Glutamatergic neuron (in vitro differentiated cells): ENCODE measurements at regions not wholly inside any gene's neighbourhood (a gene's known extent, or its start where the extent isn't known, plus 50 kb on each side); places are given as distances from the start of the nearest gene placed in this dataset.

Experiments
- DNase-seq: peaks from one replicate; pipeline ENCODE4 v3.0.0; 2022
- H3K27ac Mint-ChIP-seq: one replicate; pipeline ENCODE4 v1.8.0; 2020; ENCODE audit warnings: mild to moderate bottlenecking, mixed read lengths, inconsistent platforms; ENCODE audit not compliant: unreplicated experiment
- H3K27me3 Mint-ChIP-seq: one replicate; pipeline ENCODE4 v1.8.0; 2020; ENCODE audit warnings: mild to moderate bottlenecking, moderate library complexity, mixed read lengths, inconsistent platforms; ENCODE audit not compliant: unreplicated experiment
- H3K36me3 Mint-ChIP-seq: one replicate; pipeline ENCODE4 v1.8.0; 2020; ENCODE audit warnings: mild to moderate bottlenecking, mixed read lengths, inconsistent platforms; ENCODE audit not compliant: unreplicated experiment
- H3K4me1 Mint-ChIP-seq: one replicate; pipeline ENCODE4 v1.8.0; 2020; ENCODE audit warnings: mild to moderate bottlenecking, low read depth, mixed read lengths, inconsistent platforms; ENCODE audit not compliant: unreplicated experiment
- H3K4me3 Mint-ChIP-seq: one replicate; pipeline ENCODE4 v1.8.0; 2020; ENCODE audit warnings: mild to moderate bottlenecking, mixed read lengths, inconsistent platforms; ENCODE audit not compliant: unreplicated experiment
- H3K9me3 Mint-ChIP-seq: one replicate; pipeline ENCODE4 v1.8.0; 2020; ENCODE audit warnings: mild to moderate bottlenecking, moderate library complexity, mixed read lengths, inconsistent platforms; ENCODE audit not compliant: unreplicated experiment
- TF ChIP-seq, protein P1 (sequence below): fragments of 200-600 bp; sonication (generic); IDR thresholded peaks from one replicate; pipeline ENCODE4 v1.5.0; 2021; ENCODE audit not compliant: partially characterized antibody, unreplicated experiment

DNA sequence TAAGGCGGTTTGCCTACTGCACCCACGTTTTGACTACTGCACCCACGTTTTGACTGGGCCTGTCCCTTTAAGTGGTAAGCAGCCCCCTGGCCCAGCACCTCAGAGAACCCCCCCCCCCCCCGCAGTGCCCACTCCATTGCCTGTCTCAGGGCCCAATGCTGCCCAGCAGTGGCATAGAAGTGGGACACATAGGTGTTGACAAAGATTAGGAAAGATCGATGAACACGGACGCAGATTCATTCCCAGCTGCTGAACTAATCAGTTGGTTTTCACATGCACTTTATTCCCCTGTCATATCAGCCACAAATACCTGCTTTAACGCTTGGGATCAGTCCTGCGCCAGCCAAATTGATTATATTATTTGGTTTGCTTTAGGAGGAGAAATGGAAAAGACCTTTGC lies 268.8 kb upstream of the SKOR2 start:
- H3K36me3 Mint-ChIP-seq = peaks cover 5% of the 10 kb centered on the region
- H3K4me1 Mint-ChIP-seq = no peaks in the 10 kb centered on the region
- H3K4me3 Mint-ChIP-seq = no peak overlapping the region
- TF ChIP-seq, protein P1, sequence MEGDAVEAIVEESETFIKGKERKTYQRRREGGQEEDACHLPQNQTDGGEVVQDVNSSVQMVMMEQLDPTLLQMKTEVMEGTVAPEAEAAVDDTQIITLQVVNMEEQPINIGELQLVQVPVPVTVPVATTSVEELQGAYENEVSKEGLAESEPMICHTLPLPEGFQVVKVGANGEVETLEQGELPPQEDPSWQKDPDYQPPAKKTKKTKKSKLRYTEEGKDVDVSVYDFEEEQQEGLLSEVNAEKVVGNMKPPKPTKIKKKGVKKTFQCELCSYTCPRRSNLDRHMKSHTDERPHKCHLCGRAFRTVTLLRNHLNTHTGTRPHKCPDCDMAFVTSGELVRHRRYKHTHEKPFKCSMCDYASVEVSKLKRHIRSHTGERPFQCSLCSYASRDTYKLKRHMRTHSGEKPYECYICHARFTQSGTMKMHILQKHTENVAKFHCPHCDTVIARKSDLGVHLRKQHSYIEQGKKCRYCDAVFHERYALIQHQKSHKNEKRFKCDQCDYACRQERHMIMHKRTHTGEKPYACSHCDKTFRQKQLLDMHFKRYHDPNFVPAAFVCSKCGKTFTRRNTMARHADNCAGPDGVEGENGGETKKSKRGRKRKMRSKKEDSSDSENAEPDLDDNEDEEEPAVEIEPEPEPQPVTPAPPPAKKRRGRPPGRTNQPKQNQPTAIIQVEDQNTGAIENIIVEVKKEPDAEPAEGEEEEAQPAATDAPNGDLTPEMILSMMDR = no peak
- no peak for DNase-seq
- H3K27me3 Mint-ChIP-seq = no peaks in the 10 kb centered on the region
- H3K27ac Mint-ChIP-seq = no peak overlapping the region
- no peaks in the 10 kb centered on the region for H3K9me3 Mint-ChIP-seq

DNA sequence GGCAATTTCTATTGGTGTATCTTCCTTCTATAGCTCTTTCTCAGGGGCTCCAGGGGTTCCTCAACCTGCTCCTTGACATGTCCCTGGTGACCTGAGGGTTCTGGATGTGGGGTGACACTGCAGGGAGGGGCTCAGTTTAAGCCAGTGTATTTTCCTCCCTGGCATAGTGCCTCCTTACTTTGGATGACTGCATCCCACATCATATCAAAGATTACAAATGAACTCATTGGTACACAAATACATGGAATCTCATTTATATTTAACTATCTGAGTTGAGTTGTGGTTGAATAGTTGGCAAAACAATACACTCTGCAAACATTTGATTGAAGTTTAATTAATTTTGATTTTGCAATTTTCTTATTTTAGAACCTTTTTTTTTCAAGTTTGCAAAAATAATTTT lies 268.2 kb upstream of the SKOR2 start:
- Mint-ChIP-seq H3K9me3 (no peaks in the 10 kb centered on the region), H3K4me1 (no peaks in the 10 kb centered on the region), H3K27ac (no peak overlapping the region), H3K36me3 (peaks cover 5% of the 10 kb centered on the region), H3K4me3 (no peak overlapping the region), H3K27me3 (no peaks in the 10 kb centered on the region)
- DNase-seq = no peak
- TF ChIP-seq, protein P1 = no peak

DNA sequence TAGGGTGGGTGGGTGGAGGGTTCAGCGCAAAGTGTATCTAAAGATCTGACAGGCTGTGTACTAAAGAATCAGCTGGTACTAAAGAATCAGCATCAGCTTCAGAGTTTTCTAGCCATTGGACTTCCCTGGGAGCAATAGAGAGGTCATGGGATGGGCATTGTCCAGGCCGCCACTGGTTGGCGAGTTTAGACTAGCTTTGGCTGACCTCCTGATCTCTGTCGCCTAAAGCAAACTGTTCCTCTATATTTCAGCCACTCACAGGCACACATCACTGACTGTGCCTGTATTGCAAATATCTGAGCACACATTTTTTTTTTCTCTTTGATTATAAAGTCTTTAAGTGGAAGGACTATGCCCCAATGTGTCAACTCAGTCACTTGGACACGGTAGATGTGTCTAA lies 267.8 kb upstream of the SKOR2 start:
- Mint-ChIP-seq H3K4me3 (no peak overlapping the region), H3K27me3 (no peaks in the 10 kb centered on the region), H3K9me3 (no peaks in the 10 kb centered on the region), H3K27ac (no peak overlapping the region), H3K4me1 (no peaks in the 10 kb centered on the region), H3K36me3 (peaks cover 4% of the 10 kb centered on the region)
- TF ChIP-seq, protein P1 = no peak
- no peak for DNase-seq

DNA sequence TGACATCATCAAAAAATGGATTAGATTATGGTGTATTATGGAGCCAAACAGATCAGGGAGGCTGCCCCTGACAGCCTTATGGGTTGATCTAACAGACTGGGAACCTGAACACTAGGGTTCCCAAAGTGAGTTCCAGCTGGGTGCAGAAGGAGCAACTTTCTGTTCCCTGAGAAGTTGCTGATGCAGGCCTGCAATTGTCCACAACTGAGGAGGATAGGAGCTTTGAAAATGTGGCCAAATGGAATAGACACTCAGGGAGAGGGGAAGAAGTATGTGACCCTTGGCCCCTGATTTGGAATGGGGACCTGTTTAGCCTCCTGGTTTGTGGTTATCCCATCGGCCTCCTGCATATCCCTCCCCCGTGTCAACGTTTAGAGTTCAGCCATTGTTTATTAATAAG lies 262.2 kb upstream of the SKOR2 start:
- peaks cover 11% of the 10 kb centered on the region for H3K4me1 Mint-ChIP-seq
- no peak overlapping the region for H3K27ac Mint-ChIP-seq
- no peaks in the 10 kb centered on the region for H3K36me3 Mint-ChIP-seq
- H3K27me3 Mint-ChIP-seq = no peaks in the 10 kb centered on the region
- no peak for DNase-seq
- no peaks in the 10 kb centered on the region for H3K9me3 Mint-ChIP-seq
- no peak overlapping the region for H3K4me3 Mint-ChIP-seq
- TF ChIP-seq, protein P1 = no peak

DNA sequence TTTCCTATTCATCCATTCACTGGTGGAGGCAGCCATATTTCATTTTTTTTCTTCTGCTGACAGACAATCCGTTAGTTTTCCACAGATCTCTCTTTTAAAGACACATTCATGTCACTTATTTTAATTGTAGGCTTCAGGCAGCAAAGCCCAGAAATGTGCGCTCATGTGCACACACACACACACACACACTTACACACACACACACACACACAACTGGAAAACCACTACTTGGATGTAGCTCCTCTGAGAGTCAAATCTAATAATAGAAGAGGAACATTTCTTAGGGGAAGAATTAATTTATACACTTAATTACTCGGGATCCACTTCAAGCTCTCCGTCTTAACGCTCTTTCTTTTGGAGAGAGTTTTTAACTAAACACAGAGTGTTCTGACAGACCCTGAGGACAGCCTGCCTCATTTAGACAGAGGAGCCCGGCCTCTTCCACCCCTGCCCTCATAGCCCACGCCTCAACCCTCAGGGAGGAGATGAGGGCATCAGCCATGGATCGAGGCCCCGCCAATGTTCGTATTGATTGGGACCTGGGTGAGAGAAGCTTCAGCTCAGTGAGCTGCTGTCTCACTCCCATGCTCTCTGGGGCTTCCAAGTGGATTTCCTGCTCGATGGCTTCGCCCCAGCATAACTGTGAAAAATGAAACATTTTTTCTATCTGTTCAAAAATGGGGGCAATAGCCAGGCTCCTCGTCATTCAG lies 261.4 kb upstream of the SKOR2 start:
- DNase-seq = no peak
- Mint-ChIP-seq H3K36me3 (no peaks in the 10 kb centered on the region), H3K4me3 (no peak overlapping the region), H3K27ac (no peak overlapping the region), H3K4me1 (peaks cover 16% of the 10 kb centered on the region), H3K27me3 (no peaks in the 10 kb centered on the region), H3K9me3 (no peaks in the 10 kb centered on the region)
- TF ChIP-seq, protein P1 = no peak
